ENCODE measurements at regions not wholly inside any gene's neighbourhood (a gene's known extent, or its start where the extent isn't known, plus 50 kb on each side); places are given as distances from the start of the nearest gene placed in this dataset.

DNA sequence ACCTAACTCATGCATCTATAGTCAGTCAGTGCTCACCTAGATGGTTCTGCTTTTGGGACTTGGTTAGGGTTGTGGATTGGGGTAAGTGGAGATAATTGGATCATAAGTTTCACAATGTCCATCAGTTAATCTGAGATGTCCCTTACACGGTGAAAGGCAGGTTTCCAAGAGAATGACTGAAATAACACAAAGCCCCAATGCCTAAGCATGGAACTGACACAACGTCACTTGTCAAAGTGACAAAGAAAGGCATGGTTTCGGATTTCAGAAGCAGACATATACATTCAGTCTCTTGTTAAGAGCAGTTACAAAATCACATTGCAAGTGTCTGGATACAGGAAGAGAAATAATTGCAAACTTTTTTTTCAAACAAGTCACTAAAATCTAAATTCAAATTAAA, 1456.9 kb downstream of the TECRL start:
- TF ChIP-seq, protein P1, sequence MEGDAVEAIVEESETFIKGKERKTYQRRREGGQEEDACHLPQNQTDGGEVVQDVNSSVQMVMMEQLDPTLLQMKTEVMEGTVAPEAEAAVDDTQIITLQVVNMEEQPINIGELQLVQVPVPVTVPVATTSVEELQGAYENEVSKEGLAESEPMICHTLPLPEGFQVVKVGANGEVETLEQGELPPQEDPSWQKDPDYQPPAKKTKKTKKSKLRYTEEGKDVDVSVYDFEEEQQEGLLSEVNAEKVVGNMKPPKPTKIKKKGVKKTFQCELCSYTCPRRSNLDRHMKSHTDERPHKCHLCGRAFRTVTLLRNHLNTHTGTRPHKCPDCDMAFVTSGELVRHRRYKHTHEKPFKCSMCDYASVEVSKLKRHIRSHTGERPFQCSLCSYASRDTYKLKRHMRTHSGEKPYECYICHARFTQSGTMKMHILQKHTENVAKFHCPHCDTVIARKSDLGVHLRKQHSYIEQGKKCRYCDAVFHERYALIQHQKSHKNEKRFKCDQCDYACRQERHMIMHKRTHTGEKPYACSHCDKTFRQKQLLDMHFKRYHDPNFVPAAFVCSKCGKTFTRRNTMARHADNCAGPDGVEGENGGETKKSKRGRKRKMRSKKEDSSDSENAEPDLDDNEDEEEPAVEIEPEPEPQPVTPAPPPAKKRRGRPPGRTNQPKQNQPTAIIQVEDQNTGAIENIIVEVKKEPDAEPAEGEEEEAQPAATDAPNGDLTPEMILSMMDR (conservative IDR thresholded peaks at IDR 0.05): no peak
- TF ChIP-seq ZFX (IDR thresholded peaks at IDR 0.05): no peak

All from C4-2B (cell line).